HG02571 (cell line): ENCODE measurements at regions not wholly inside any gene's neighbourhood (a gene's known extent, or its start where the extent isn't known, plus 50 kb on each side); places are given as distances from the start of the nearest gene placed in this dataset.
"Not testable (repeated sequence)": the region's sequence is repeated elsewhere in the genome, so short reads cannot be mapped to it uniquely, and the experiment has no call there.

Experiments used
- ATAC-seq: cut with Tn5 transposase; IDR thresholded peaks from one replicate; pipeline ENCODE4 v1.9.1; 2021; ENCODE audit warnings: mild to moderate bottlenecking, moderate library complexity; ENCODE audit not compliant: unreplicated experiment

- ATAC-seq, result no peak
Measured at GRCh38 chr10:84921701-84922100, 593.3 kb downstream of the CCSER2 start.

GRCh38 chr10:84924131-84924530 is 595.7 kb downstream of the CCSER2 start:
- no peak for ATAC-seq

GRCh38 chr10:84925495-84925894 is 597.1 kb downstream of the CCSER2 start:
- ATAC-seq, result no peak

GRCh38 chr10:84933402-84933801 is 605.0 kb downstream of the CCSER2 start:
- ATAC-seq, result no peak

GRCh38 chr10:84935772-84936171 is 607.4 kb downstream of the CCSER2 start:
- no peak for ATAC-seq

GRCh38 chr10:84938117-84938905 is 609.9 kb downstream of the CCSER2 start:
- ATAC-seq, result no peak

GRCh38 chr10:84943541-84943940 is 615.2 kb downstream of the CCSER2 start:
- no peak for ATAC-seq

GRCh38 chr10:84944187-84944586 is 615.8 kb downstream of the CCSER2 start:
- no peak for ATAC-seq

GRCh38 chr10:84945791-84946190 is 617.4 kb downstream of the CCSER2 start:
- ATAC-seq, result no peak

- no peak for ATAC-seq
Measured at GRCh38 chr10:84946904-84947303, 618.5 kb downstream of the CCSER2 start.

- ATAC-seq, result no peak
Measured at GRCh38 chr10:84948644-84949043, 620.3 kb downstream of the CCSER2 start.

GRCh38 chr10:84951616-84952015 is 623.2 kb downstream of the CCSER2 start:
- no peak for ATAC-seq

- ATAC-seq, result no peak
Measured at GRCh38 chr10:84957427-84957826, 629.0 kb downstream of the CCSER2 start.

- ATAC-seq, result no peak
Measured at GRCh38 chr10:84965468-84965867, 637.1 kb downstream of the CCSER2 start.

GRCh38 chr10:84966708-84967441 is 638.5 kb downstream of the CCSER2 start:
- no peak for ATAC-seq

- not testable (repeated sequence) for ATAC-seq
Measured at GRCh38 chr10:84969297-84969696, 640.9 kb downstream of the CCSER2 start.

GRCh38 chr10:84987039-84987438 is 658.6 kb downstream of the CCSER2 start:
- no peak for ATAC-seq

- no peak for ATAC-seq
Measured at GRCh38 chr10:84988011-84988410, 659.6 kb downstream of the CCSER2 start.

GRCh38 chr10:84990713-84991112 is 662.3 kb downstream of the CCSER2 start:
- no peak for ATAC-seq

GRCh38 chr10:84991301-84991700 is 662.9 kb downstream of the CCSER2 start:
- ATAC-seq, result no peak

- ATAC-seq, result no peak
Measured at GRCh38 chr10:84993251-84994035, 665.1 kb downstream of the CCSER2 start.
